HEK293 (cell line): ENCODE measurements at regions not wholly inside any gene's neighbourhood (a gene's known extent, or its start where the extent isn't known, plus 50 kb on each side); places are given as distances from the start of the nearest gene placed in this dataset.

Experiments
- HOXA7 ChIP-seq: sonication (generic); formaldehyde crosslinking; IDR thresholded peaks from 2 replicates; pipeline ENCODE4 v1.8.1; 2022; ENCODE audit warnings: missing genetic modification reagents, borderline replicate concordance
- SETDB1 ChIP-seq: IDR thresholded peaks from one replicate; pipeline ENCODE4 v1.6.1; 2017; ENCODE audit warnings: mild to moderate bottlenecking, low read length, moderate library complexity, mixed read lengths; ENCODE audit not compliant: insufficient read length
- SP2 ChIP-seq: fragments of 450-650 bp; formaldehyde crosslinking; IDR thresholded peaks from 2 replicates; pipeline ENCODE4 v1.5.1; 2016; ENCODE audit warnings: missing biosample characterization, missing genetic modification characterization
- ZBTB11 ChIP-seq: fragments of 450-650 bp; formaldehyde crosslinking; conservative IDR thresholded peaks from 2 replicates; pipeline ENCODE4 v1.5.1; 2016; ENCODE audit warnings: low read depth, missing biosample characterization, missing genetic modification characterization
- ZNF335 ChIP-seq: fragments of 450-650 bp; formaldehyde crosslinking; conservative IDR thresholded peaks from 2 replicates; pipeline ENCODE4 v1.5.1; 2016; ENCODE audit warnings: missing biosample characterization, missing genetic modification characterization
- ZNF501 ChIP-seq: fragments of 450-650 bp; formaldehyde crosslinking; IDR thresholded peaks from 2 replicates; pipeline ENCODE4 v1.5.1; 2016; ENCODE audit warnings: missing biosample characterization, missing genetic modification characterization
- TF ChIP-seq, protein P1 (sequence below): fragments of 450-650 bp; formaldehyde crosslinking; IDR thresholded peaks from 2 replicates; pipeline ENCODE4 v1.5.1; 2016; ENCODE audit warnings: missing biosample characterization, missing genetic modification characterization

GRCh38 chr6:91606148-91606901 is 1019.5 kb upstream of the MAP3K7 start:
- TF ChIP-seq ZNF501 (tag by site-specific recombination), result no peak
- TF ChIP-seq ZBTB11 (tag by site-specific recombination), result no peak
- TF ChIP-seq SP2, result no peak
- TF ChIP-seq, protein P1, sequence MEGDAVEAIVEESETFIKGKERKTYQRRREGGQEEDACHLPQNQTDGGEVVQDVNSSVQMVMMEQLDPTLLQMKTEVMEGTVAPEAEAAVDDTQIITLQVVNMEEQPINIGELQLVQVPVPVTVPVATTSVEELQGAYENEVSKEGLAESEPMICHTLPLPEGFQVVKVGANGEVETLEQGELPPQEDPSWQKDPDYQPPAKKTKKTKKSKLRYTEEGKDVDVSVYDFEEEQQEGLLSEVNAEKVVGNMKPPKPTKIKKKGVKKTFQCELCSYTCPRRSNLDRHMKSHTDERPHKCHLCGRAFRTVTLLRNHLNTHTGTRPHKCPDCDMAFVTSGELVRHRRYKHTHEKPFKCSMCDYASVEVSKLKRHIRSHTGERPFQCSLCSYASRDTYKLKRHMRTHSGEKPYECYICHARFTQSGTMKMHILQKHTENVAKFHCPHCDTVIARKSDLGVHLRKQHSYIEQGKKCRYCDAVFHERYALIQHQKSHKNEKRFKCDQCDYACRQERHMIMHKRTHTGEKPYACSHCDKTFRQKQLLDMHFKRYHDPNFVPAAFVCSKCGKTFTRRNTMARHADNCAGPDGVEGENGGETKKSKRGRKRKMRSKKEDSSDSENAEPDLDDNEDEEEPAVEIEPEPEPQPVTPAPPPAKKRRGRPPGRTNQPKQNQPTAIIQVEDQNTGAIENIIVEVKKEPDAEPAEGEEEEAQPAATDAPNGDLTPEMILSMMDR (tag by site-specific recombination), result no peak
- TF ChIP-seq HOXA7 (CRISPR knock-in tag), result no peak
- TF ChIP-seq ZNF335, result no peak
- TF ChIP-seq SETDB1, result no peak
